Esophagus muscularis mucosa (tissue), 4 donors: ENCODE measurements at regions not wholly inside any gene's neighbourhood (a gene's known extent, or its start where the extent isn't known, plus 50 kb on each side); places are given as distances from the start of the nearest gene placed in this dataset.

ENCODE experiments used
- CTCF ChIP-seq, 3 experiments: fragments of 200-600 bp in 2 of 3; fragments of 450-650 bp in 1 of 3; sonication (generic) in 2 of 3; IDR thresholded peaks; one replicate each; pipeline ENCODE4 v1.5.1; 2017 to 2019; ENCODE audit warnings: antibody characterized with exemption in 3 of 3, mild to moderate bottlenecking in 2 of 3, moderate library complexity in 1 of 3
- EP300 ChIP-seq: sonication (generic); formaldehyde crosslinking; IDR thresholded peaks from one replicate; pipeline ENCODE4 v1.6.1; 2017; ENCODE audit warnings: antibody characterized with exemption
- POLR2A ChIP-seq: fragments of 450-650 bp; IDR thresholded peaks from one replicate; pipeline ENCODE4 v1.6.1; 2017; ENCODE audit warnings: antibody characterized with exemption, moderate library complexity, mild to moderate bottlenecking, low read depth
- POLR2AphosphoS5 ChIP-seq, 2 donors: sonication (generic); formaldehyde crosslinking; IDR thresholded peaks; one replicate each; pipeline ENCODE4 v1.6.1; 2017; ENCODE audit warnings: antibody characterized with exemption in 2 of 2

DNA sequence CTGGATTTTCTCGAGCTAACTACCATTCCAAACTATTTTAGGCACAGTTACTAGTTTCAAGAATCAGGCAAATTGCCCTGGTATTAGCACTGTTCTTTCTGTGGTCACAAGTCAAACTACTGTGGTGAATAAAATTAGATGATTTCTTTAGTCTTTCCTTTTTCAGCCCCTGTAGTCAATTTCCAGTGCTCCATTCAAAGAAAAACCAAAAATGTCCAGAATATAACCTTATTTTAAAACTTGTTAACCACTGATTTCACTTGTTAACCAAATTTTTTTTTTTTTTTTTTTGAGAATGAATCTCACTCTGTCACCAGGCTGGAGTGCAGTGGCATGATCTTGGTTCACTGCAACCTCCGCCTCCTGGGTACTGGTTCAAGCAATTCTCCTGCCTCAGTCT lies 50.6 kb upstream of the USPL1 start:
- TF ChIP-seq CTCF (IDR thresholded peaks at IDR 0.05), result no peak
- no peak for TF ChIP-seq EP300
- TF ChIP-seq POLR2A, result no peak
- no peak for TF ChIP-seq POLR2AphosphoS5 (IDR thresholded peaks at IDR 0.05)
